ENCODE measurements at regions not wholly inside any gene's neighbourhood (a gene's known extent, or its start where the extent isn't known, plus 50 kb on each side); places are given as distances from the start of the nearest gene placed in this dataset.

GRCh38 chrX:34559325-34559724 lies 97.8 kb downstream of the TMEM47 start:
- DNase-seq (ENCODE audit: extremely low read depth, insufficient read length), result peak; percentile 4
- Histone ChIP-seq H3K36me3 (ENCODE audit: control insufficient read depth, insufficient read depth, low read length) (no peaks in the 10 kb centered on the region), H3K27me3 (replicated peaks; ENCODE audit: control insufficient read depth, insufficient read depth, low read length) (no peaks in the 10 kb centered on the region), H3K4me3 (replicated peaks; ENCODE audit: low read depth, low read length) (no peak overlapping the region)
- TF ChIP-seq CTCF (IDR thresholded peaks at IDR 0.05; ENCODE audit: insufficient read depth, low read length, poor library complexity, severe bottlenecking), result no peak

GRCh38 chrX:34557733-34558132 lies 99.4 kb downstream of the TMEM47 start:
- Histone ChIP-seq H3K4me3 (replicated peaks; ENCODE audit: low read depth, low read length) (no peak overlapping the region), H3K27me3 (replicated peaks; ENCODE audit: control insufficient read depth, insufficient read depth, low read length) (no peaks in the 10 kb centered on the region), H3K36me3 (ENCODE audit: control insufficient read depth, insufficient read depth, low read length) (no peaks in the 10 kb centered on the region)
- TF ChIP-seq CTCF (IDR thresholded peaks at IDR 0.05; ENCODE audit: insufficient read depth, low read length, poor library complexity, severe bottlenecking), result no peak
- DNase-seq (ENCODE audit: extremely low read depth, insufficient read length), result no peak

GRCh38 chrX:34555481-34555880 lies 101.6 kb downstream of the TMEM47 start:
- Histone ChIP-seq H3K36me3 (ENCODE audit: control insufficient read depth, insufficient read depth, low read length) (no peaks in the 10 kb centered on the region), H3K27me3 (replicated peaks; ENCODE audit: control insufficient read depth, insufficient read depth, low read length) (no peaks in the 10 kb centered on the region), H3K4me3 (replicated peaks; ENCODE audit: low read depth, low read length) (no peak overlapping the region)
- TF ChIP-seq CTCF (IDR thresholded peaks at IDR 0.05; ENCODE audit: insufficient read depth, low read length, poor library complexity, severe bottlenecking), result no peak
- DNase-seq (ENCODE audit: extremely low read depth, insufficient read length), result no peak

GRCh38 chrX:34546366-34546765 lies 110.7 kb downstream of the TMEM47 start:
- H3K4me3 ChIP-seq (replicated peaks; ENCODE audit: low read depth, low read length), result no peak overlapping the region
- no peaks in the 10 kb centered on the region for H3K27me3 ChIP-seq (replicated peaks; ENCODE audit: control insufficient read depth, insufficient read depth, low read length)
- no peak for TF ChIP-seq CTCF (IDR thresholded peaks at IDR 0.05; ENCODE audit: insufficient read depth, low read length, poor library complexity, severe bottlenecking)
- no peak for DNase-seq (ENCODE audit: extremely low read depth, insufficient read length)
- no peaks in the 10 kb centered on the region for H3K36me3 ChIP-seq (ENCODE audit: control insufficient read depth, insufficient read depth, low read length)

- no peak for DNase-seq (ENCODE audit: extremely low read depth, insufficient read length)
- TF ChIP-seq CTCF (IDR thresholded peaks at IDR 0.05; ENCODE audit: insufficient read depth, low read length, poor library complexity, severe bottlenecking), result no peak
- H3K27me3 ChIP-seq (replicated peaks; ENCODE audit: control insufficient read depth, insufficient read depth, low read length), result no peaks in the 10 kb centered on the region
- no peak overlapping the region for H3K4me3 ChIP-seq (replicated peaks; ENCODE audit: low read depth, low read length)
- no peaks in the 10 kb centered on the region for H3K36me3 ChIP-seq (ENCODE audit: control insufficient read depth, insufficient read depth, low read length)
These were observed 129.0 kb downstream of the TMEM47 start for GRCh38 chrX:34528081-34528480.

- Histone ChIP-seq H3K27me3 (replicated peaks; ENCODE audit: control insufficient read depth, insufficient read depth, low read length) (no peaks in the 10 kb centered on the region), H3K36me3 (ENCODE audit: control insufficient read depth, insufficient read depth, low read length) (no peaks in the 10 kb centered on the region), H3K4me3 (replicated peaks; ENCODE audit: low read depth, low read length) (no peak overlapping the region)
- DNase-seq (ENCODE audit: extremely low read depth, insufficient read length), result no peak
- TF ChIP-seq CTCF (IDR thresholded peaks at IDR 0.05; ENCODE audit: insufficient read depth, low read length, poor library complexity, severe bottlenecking), result no peak
These were observed 135.5 kb downstream of the TMEM47 start for GRCh38 chrX:34521563-34521962.

Data from GM06990 (cell line).